ENCODE measurements at regions not wholly inside any gene's neighbourhood (a gene's known extent, or its start where the extent isn't known, plus 50 kb on each side); places are given as distances from the start of the nearest gene placed in this dataset.

GRCh38 chr21:35370671-35371070 is 321.6 kb upstream of the RUNX1 start:
- Histone ChIP-seq H2AFZ (ENCODE audit: insufficient read depth, low read depth, low read length, poor library complexity, severe bottlenecking) (no peak overlapping the region), H3K79me2 (ENCODE audit: insufficient read depth, low read length) (no peaks in the 10 kb centered on the region), H3K36me3 (replicated peaks in 1 of 2; ENCODE audit: control insufficient read depth in 1 of 2, insufficient read depth in 2 of 2, low read length in 2 of 2) (no peaks in the 10 kb centered on the region), H3K4me2 (replicated peaks; ENCODE audit: extremely low read depth, low read length, poor library complexity, severe bottlenecking) (no peak overlapping the region), H3K27ac (ENCODE audit: low read depth in 1 of 2, low read length in 2 of 2) (no peak overlapping the region), H3K9ac (ENCODE audit: insufficient read depth, low read length, poor library complexity, severe bottlenecking) (no peak overlapping the region), H3K4me1 (ENCODE audit: control insufficient read depth in 1 of 2, insufficient read depth in 2 of 2, low read length in 2 of 2) (no peaks in the 10 kb centered on the region), H3K9me3 (replicated peaks in 1 of 2; ENCODE audit: control insufficient read depth in 1 of 2, insufficient read depth in 1 of 2, low read length in 2 of 2) (no peaks in the 10 kb centered on the region), H3K4me3 (replicated peaks in 1 of 3; ENCODE audit: low read depth in 2 of 3, low read length in 3 of 3) (no peak overlapping the region), H4K20me1 (ENCODE audit: insufficient read depth, low read length) (no peaks in the 10 kb centered on the region), H3K27me3 (ENCODE audit: control insufficient read depth in 2 of 2, insufficient read depth in 2 of 2, low read length in 2 of 2) (no peaks in the 10 kb centered on the region)
- no peak overlapping the region for H3K4me3 Mint-ChIP-seq
- intact Hi-C loops (cut with micrococcal nuclease): no loop called here
- DNase-seq: no peak
- H3K27ac Mint-ChIP-seq: no peak overlapping the region
- H3K9me3 Mint-ChIP-seq: no peaks in the 10 kb centered on the region
- H3K27me3 Mint-ChIP-seq (ENCODE audit: low read depth in 3 of 3): peaks cover 0 to 3% (median 0%) of the 10 kb centered on the region in 3 donors
- TF ChIP-seq CTCF (IDR thresholded peaks at IDR 0.05): no peak
- H3K36me3 Mint-ChIP-seq: no peaks in the 10 kb centered on the region
- WGBS (ENCODE audit: insufficient coverage): no CpG with 5 or more reads among the region's 4 CpGs
- H3K4me1 Mint-ChIP-seq: no peaks in the 10 kb centered on the region

- H3K4me3 Mint-ChIP-seq: peak overlapping the region in 1 of 2 donors; percentile 17
- Histone ChIP-seq H4K20me1 (ENCODE audit: insufficient read depth, low read length) (no peaks in the 10 kb centered on the region), H3K4me3 (replicated peaks in 1 of 3; ENCODE audit: low read depth in 2 of 3, low read length in 3 of 3) (no peak overlapping the region), H3K4me1 (ENCODE audit: control insufficient read depth in 1 of 2, insufficient read depth in 2 of 2, low read length in 2 of 2) (no peaks in the 10 kb centered on the region), H3K9ac (ENCODE audit: insufficient read depth, low read length, poor library complexity, severe bottlenecking) (no peak overlapping the region), H3K4me2 (replicated peaks; ENCODE audit: extremely low read depth, low read length, poor library complexity, severe bottlenecking) (no peak overlapping the region), H2AFZ (ENCODE audit: insufficient read depth, low read depth, low read length, poor library complexity, severe bottlenecking) (no peak overlapping the region), H3K27ac (ENCODE audit: low read depth in 1 of 2, low read length in 2 of 2) (no peak overlapping the region), H3K79me2 (ENCODE audit: insufficient read depth, low read length) (no peaks in the 10 kb centered on the region), H3K27me3 (ENCODE audit: control insufficient read depth in 2 of 2, insufficient read depth in 2 of 2, low read length in 2 of 2) (no peaks in the 10 kb centered on the region), H3K9me3 (replicated peaks in 1 of 2; ENCODE audit: control insufficient read depth in 1 of 2, insufficient read depth in 1 of 2, low read length in 2 of 2) (no peaks in the 10 kb centered on the region), H3K36me3 (replicated peaks in 1 of 2; ENCODE audit: control insufficient read depth in 1 of 2, insufficient read depth in 2 of 2, low read length in 2 of 2) (no peaks in the 10 kb centered on the region)
- peaks cover 0 to 3% (median 0%) of the 10 kb centered on the region in 3 donors for H3K27me3 Mint-ChIP-seq (ENCODE audit: low read depth in 3 of 3)
- no peaks in the 10 kb centered on the region for H3K36me3 Mint-ChIP-seq
- WGBS (ENCODE audit: insufficient coverage): no CpG with 5 or more reads among the region's 3 CpGs
- intact Hi-C loops (cut with micrococcal nuclease): no loop called here
- no peak overlapping the region for H3K27ac Mint-ChIP-seq
- no peak for TF ChIP-seq CTCF (IDR thresholded peaks at IDR 0.05)
- no peak for DNase-seq
- no peaks in the 10 kb centered on the region for H3K4me1 Mint-ChIP-seq
- no peaks in the 10 kb centered on the region for H3K9me3 Mint-ChIP-seq
These were observed 321.0 kb upstream of the RUNX1 start for GRCh38 chr21:35370071-35370470.

Data from CD14-positive monocyte (primary cell).